ENCODE measurements at regions not wholly inside any gene's neighbourhood (a gene's known extent, or its start where the extent isn't known, plus 50 kb on each side); places are given as distances from the start of the nearest gene placed in this dataset.
"Not testable (repeated sequence)": the region's sequence is repeated elsewhere in the genome, so short reads cannot be mapped to it uniquely, and the experiment has no call there.

GRCh38 chr6:120804612-120805011, 529.7 kb downstream of the TBC1D32 start:
- Histone ChIP-seq H3K36me3 (ENCODE audit: control insufficient read depth, low read depth, low read length) (no peaks in the 10 kb centered on the region), H3K4me1 (ENCODE audit: control insufficient read depth, low read depth, low read length) (no peaks in the 10 kb centered on the region), H3K4me3 (ENCODE audit: low read length) (no peak overlapping the region), H3K9me3 (ENCODE audit: control insufficient read depth, low read depth, low read length) (peaks cover 2% of the 10 kb centered on the region), H3K27ac (ENCODE audit: low read length) (no peak overlapping the region), H3K27me3 (ENCODE audit: control insufficient read depth, insufficient read depth, low read length) (no peaks in the 10 kb centered on the region), H3K9ac (ENCODE audit: low read length) (no peak overlapping the region)

- no peak overlapping the region for H3K27ac ChIP-seq (ENCODE audit: low read length)
- no peaks in the 10 kb centered on the region for H3K4me1 ChIP-seq (ENCODE audit: control insufficient read depth, low read depth, low read length)
- H3K4me3 ChIP-seq (ENCODE audit: low read length), result no peak overlapping the region
- H3K9ac ChIP-seq (ENCODE audit: low read length), result no peak overlapping the region
- no peaks in the 10 kb centered on the region for H3K36me3 ChIP-seq (ENCODE audit: control insufficient read depth, low read depth, low read length)
- H3K9me3 ChIP-seq (ENCODE audit: control insufficient read depth, low read depth, low read length), result no peaks in the 10 kb centered on the region
- no peaks in the 10 kb centered on the region for H3K27me3 ChIP-seq (ENCODE audit: control insufficient read depth, insufficient read depth, low read length)
Measured at GRCh38 chr6:120786682-120787081, 547.6 kb downstream of the TBC1D32 start.

GRCh38 chr6:120786256-120786655, 548.0 kb downstream of the TBC1D32 start:
- Histone ChIP-seq H3K4me1 (ENCODE audit: control insufficient read depth, low read depth, low read length) (no peaks in the 10 kb centered on the region), H3K9ac (ENCODE audit: low read length) (no peak overlapping the region), H3K27me3 (ENCODE audit: control insufficient read depth, insufficient read depth, low read length) (no peaks in the 10 kb centered on the region), H3K4me3 (ENCODE audit: low read length) (no peak overlapping the region), H3K27ac (ENCODE audit: low read length) (no peak overlapping the region), H3K9me3 (ENCODE audit: control insufficient read depth, low read depth, low read length) (no peaks in the 10 kb centered on the region), H3K36me3 (ENCODE audit: control insufficient read depth, low read depth, low read length) (no peaks in the 10 kb centered on the region)

GRCh38 chr6:120785459-120786086, 548.7 kb downstream of the TBC1D32 start:
- Histone ChIP-seq H3K9me3 (ENCODE audit: control insufficient read depth, low read depth, low read length) (no peaks in the 10 kb centered on the region), H3K36me3 (ENCODE audit: control insufficient read depth, low read depth, low read length) (no peaks in the 10 kb centered on the region), H3K4me3 (ENCODE audit: low read length) (no peak overlapping the region), H3K9ac (ENCODE audit: low read length) (no peak overlapping the region), H3K27ac (ENCODE audit: low read length) (no peak overlapping the region), H3K4me1 (ENCODE audit: control insufficient read depth, low read depth, low read length) (no peaks in the 10 kb centered on the region), H3K27me3 (ENCODE audit: control insufficient read depth, insufficient read depth, low read length) (no peaks in the 10 kb centered on the region)

- no peaks in the 10 kb centered on the region for H3K4me1 ChIP-seq (ENCODE audit: control insufficient read depth, low read depth, low read length)
- no peaks in the 10 kb centered on the region for H3K27me3 ChIP-seq (ENCODE audit: control insufficient read depth, insufficient read depth, low read length)
- no peaks in the 10 kb centered on the region for H3K9me3 ChIP-seq (ENCODE audit: control insufficient read depth, low read depth, low read length)
- H3K9ac ChIP-seq (ENCODE audit: low read length), result no peak overlapping the region
- H3K36me3 ChIP-seq (ENCODE audit: control insufficient read depth, low read depth, low read length), result no peaks in the 10 kb centered on the region
- H3K27ac ChIP-seq (ENCODE audit: low read length), result no peak overlapping the region
- no peak overlapping the region for H3K4me3 ChIP-seq (ENCODE audit: low read length)
Measured at GRCh38 chr6:120779441-120779840, 554.8 kb downstream of the TBC1D32 start.

- H3K9me3 ChIP-seq (ENCODE audit: control insufficient read depth, low read depth, low read length), result no peaks in the 10 kb centered on the region
- no peaks in the 10 kb centered on the region for H3K4me1 ChIP-seq (ENCODE audit: control insufficient read depth, low read depth, low read length)
- no peak overlapping the region for H3K27ac ChIP-seq (ENCODE audit: low read length)
- H3K36me3 ChIP-seq (ENCODE audit: control insufficient read depth, low read depth, low read length), result no peaks in the 10 kb centered on the region
- H3K9ac ChIP-seq (ENCODE audit: low read length), result no peak overlapping the region
- H3K4me3 ChIP-seq (ENCODE audit: low read length), result no peak overlapping the region
- H3K27me3 ChIP-seq (ENCODE audit: control insufficient read depth, insufficient read depth, low read length), result no peaks in the 10 kb centered on the region
Measured at GRCh38 chr6:120775698-120776097, 558.6 kb downstream of the TBC1D32 start.

GRCh38 chr6:120774275-120774674, 560.0 kb downstream of the TBC1D32 start:
- Histone ChIP-seq H3K9me3 (ENCODE audit: control insufficient read depth, low read depth, low read length) (no peaks in the 10 kb centered on the region), H3K4me3 (ENCODE audit: low read length) (no peak overlapping the region), H3K9ac (ENCODE audit: low read length) (no peak overlapping the region), H3K36me3 (ENCODE audit: control insufficient read depth, low read depth, low read length) (no peaks in the 10 kb centered on the region), H3K27me3 (ENCODE audit: control insufficient read depth, insufficient read depth, low read length) (no peaks in the 10 kb centered on the region), H3K27ac (ENCODE audit: low read length) (no peak overlapping the region), H3K4me1 (ENCODE audit: control insufficient read depth, low read depth, low read length) (no peaks in the 10 kb centered on the region)

GRCh38 chr6:120771019-120771418, 563.3 kb downstream of the TBC1D32 start:
- Histone ChIP-seq H3K27ac (ENCODE audit: low read length) (no peak overlapping the region), H3K27me3 (ENCODE audit: control insufficient read depth, insufficient read depth, low read length) (no peaks in the 10 kb centered on the region), H3K9ac (ENCODE audit: low read length) (no peak overlapping the region), H3K36me3 (ENCODE audit: control insufficient read depth, low read depth, low read length) (no peaks in the 10 kb centered on the region), H3K4me3 (ENCODE audit: low read length) (no peak overlapping the region), H3K9me3 (ENCODE audit: control insufficient read depth, low read depth, low read length) (no peaks in the 10 kb centered on the region), H3K4me1 (ENCODE audit: control insufficient read depth, low read depth, low read length) (no peaks in the 10 kb centered on the region)

GRCh38 chr6:120764312-120764711, 570.0 kb downstream of the TBC1D32 start:
- Histone ChIP-seq H3K36me3 (ENCODE audit: control insufficient read depth, low read depth, low read length) (no peaks in the 10 kb centered on the region), H3K27ac (ENCODE audit: low read length) (no peak overlapping the region), H3K27me3 (ENCODE audit: control insufficient read depth, insufficient read depth, low read length) (no peaks in the 10 kb centered on the region), H3K4me1 (ENCODE audit: control insufficient read depth, low read depth, low read length) (no peaks in the 10 kb centered on the region), H3K9ac (ENCODE audit: low read length) (no peak overlapping the region), H3K9me3 (ENCODE audit: control insufficient read depth, low read depth, low read length) (no peaks in the 10 kb centered on the region), H3K4me3 (ENCODE audit: low read length) (no peak overlapping the region)

GRCh38 chr6:120759570-120759969, 574.7 kb downstream of the TBC1D32 start:
- H3K4me3 ChIP-seq (ENCODE audit: low read length), result no peak overlapping the region
- no peaks in the 10 kb centered on the region for H3K36me3 ChIP-seq (ENCODE audit: control insufficient read depth, low read depth, low read length)
- no peak overlapping the region for H3K9ac ChIP-seq (ENCODE audit: low read length)
- no peaks in the 10 kb centered on the region for H3K27me3 ChIP-seq (ENCODE audit: control insufficient read depth, insufficient read depth, low read length)
- no peaks in the 10 kb centered on the region for H3K9me3 ChIP-seq (ENCODE audit: control insufficient read depth, low read depth, low read length)
- no peaks in the 10 kb centered on the region for H3K4me1 ChIP-seq (ENCODE audit: control insufficient read depth, low read depth, low read length)
- H3K27ac ChIP-seq (ENCODE audit: low read length), result no peak overlapping the region

- H3K4me1 ChIP-seq (ENCODE audit: control insufficient read depth, low read depth, low read length); H3K27ac ChIP-seq (ENCODE audit: low read length); H3K9me3 ChIP-seq (ENCODE audit: control insufficient read depth, low read depth, low read length); H3K27me3 ChIP-seq (ENCODE audit: control insufficient read depth, insufficient read depth, low read length); H3K4me3 ChIP-seq (ENCODE audit: low read length); H3K36me3 ChIP-seq (ENCODE audit: control insufficient read depth, low read depth, low read length); H3K9ac ChIP-seq (ENCODE audit: low read length): not testable (repeated sequence)
Measured at GRCh38 chr6:120748574-120748973, 585.7 kb downstream of the TBC1D32 start.

GRCh38 chr6:120736740-120737139, 597.5 kb downstream of the TBC1D32 start:
- Histone ChIP-seq H3K27me3 (ENCODE audit: control insufficient read depth, insufficient read depth, low read length) (no peaks in the 10 kb centered on the region), H3K9ac (ENCODE audit: low read length) (no peak overlapping the region), H3K4me1 (ENCODE audit: control insufficient read depth, low read depth, low read length) (no peaks in the 10 kb centered on the region), H3K36me3 (ENCODE audit: control insufficient read depth, low read depth, low read length) (no peaks in the 10 kb centered on the region), H3K27ac (ENCODE audit: low read length) (no peak overlapping the region), H3K4me3 (ENCODE audit: low read length) (no peak overlapping the region), H3K9me3 (ENCODE audit: control insufficient read depth, low read depth, low read length) (peaks cover under 1% of the 10 kb centered on the region)
